HPDE6-E6E7 (cell line): ENCODE measurements at regions not wholly inside any gene's neighbourhood (a gene's known extent, or its start where the extent isn't known, plus 50 kb on each side); places are given as distances from the start of the nearest gene placed in this dataset.

Experiments
- DNase-seq: peaks from one replicate; pipeline ENCODE4 v3.0.0; 2011; ENCODE audit warnings: missing footprints; ENCODE audit errors: extremely low spot score

DNA sequence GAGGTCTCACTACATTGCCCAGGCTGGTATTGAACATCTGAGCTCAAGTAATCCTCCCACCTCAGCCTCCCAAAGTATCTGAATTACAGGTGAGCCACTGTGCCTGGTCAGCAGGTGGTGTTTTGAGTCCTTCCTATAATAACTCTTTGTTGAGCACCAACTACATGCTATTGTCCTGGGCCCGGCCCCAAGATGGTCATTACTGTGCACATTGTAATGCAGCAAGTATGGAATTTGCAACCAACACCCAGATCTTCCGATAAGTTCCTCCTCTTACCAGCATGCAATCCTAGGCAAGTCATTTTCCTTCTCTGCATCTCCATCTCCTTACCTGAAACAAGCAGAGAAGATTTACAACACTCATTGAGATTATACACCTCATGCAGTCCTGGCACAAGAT is 510.3 kb upstream of the KLF4 start:
- DNase-seq, result no peak

DNA sequence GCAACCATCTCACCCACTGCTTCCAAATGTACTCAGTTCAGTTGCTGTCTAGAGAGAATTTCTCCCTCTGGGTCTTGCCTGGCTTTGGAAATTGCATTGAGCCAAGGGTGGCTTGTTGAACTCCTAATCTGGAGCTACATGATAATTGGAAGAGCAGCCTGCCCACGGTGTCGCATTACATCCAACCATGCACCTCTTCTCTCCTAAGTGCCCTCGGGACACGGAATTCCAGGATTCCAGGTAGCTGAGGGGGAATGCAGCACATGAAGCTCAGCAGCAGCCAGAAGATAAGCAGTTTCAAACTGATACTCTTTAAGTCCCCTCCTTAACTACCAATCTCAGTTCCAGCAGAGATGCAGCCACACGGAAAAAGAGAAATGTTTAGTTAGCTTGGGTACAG is 509.4 kb upstream of the KLF4 start:
- no peak for DNase-seq

DNA sequence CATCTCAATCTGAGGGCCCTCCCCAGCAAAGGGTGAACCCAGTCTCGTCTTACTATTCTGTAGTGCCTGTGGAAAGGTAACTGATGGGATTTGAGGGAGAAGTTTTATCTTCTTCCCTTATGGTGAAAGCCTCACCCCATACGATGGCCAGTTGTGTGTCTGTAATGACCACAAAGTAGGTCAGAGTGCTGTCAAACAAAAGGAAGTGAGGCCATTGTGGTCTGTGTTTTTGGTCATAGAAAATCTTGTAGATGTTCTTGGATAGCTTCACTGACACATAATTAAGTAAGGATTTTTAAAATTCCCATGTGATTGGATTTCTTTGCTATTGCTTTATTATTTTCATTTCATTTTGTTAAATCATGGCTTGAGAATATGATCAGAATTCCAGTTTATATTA is 505.1 kb upstream of the KLF4 start:
- no peak for DNase-seq

DNA sequence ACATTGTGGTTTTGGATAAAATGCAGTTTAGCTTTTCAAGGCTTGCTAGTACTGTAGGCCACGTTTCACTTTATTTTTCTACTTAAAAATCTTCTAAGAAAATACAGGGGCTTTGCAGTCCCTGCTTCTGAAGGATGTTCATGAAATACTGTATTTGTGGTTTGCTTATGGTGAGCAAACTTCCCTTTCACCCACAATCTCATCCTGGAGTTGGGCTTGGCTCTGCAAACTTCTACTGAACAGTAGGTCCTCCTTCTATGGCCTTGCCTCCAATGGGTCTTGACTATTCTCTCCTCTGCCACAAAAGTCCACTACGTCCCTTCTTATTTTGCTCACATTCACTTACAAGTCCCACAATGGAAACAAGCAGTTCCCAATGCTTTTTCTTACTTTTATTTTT is 502.7 kb upstream of the KLF4 start:
- DNase-seq, result no peak

DNA sequence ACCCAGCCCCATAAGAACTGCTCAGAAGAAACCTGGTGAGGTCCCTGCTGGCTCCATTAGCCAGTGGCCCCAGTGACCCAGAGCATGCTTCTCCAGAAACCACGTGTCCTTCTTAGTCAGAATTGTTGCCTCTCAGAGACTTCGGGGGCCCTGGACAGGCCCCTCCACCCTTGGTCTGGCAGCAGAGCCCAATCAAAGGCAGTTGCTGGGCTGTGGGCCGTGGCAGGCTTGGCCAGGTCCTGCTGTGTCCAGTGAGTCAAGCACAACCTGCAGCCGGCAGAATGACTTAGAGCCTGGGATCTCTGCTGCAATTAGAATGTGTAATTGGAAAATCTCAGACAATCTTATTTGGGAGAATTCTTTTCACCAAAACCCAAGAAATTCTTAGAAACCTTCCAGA is 502.0 kb upstream of the KLF4 start:
- no peak for DNase-seq

DNA sequence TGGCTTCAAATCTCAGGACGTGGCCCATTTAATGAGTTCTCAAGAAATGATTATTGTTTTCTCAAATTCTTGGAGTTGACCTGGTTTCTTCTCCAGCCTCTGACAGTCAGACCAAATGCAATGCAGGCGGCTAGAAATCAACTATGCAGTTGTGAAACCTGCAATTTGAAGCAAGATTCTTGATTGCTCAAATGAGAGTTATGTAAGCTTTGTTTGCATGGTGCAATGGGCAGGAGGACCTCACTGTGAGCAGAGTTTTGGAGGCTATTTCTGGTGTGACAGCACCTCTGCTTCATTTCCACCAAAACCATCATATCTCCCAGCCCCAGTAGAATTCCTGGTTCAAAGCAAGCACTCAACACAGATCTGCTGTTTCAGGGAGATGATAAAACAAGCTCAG is 500.0 kb upstream of the KLF4 start:
- no peak for DNase-seq

DNA sequence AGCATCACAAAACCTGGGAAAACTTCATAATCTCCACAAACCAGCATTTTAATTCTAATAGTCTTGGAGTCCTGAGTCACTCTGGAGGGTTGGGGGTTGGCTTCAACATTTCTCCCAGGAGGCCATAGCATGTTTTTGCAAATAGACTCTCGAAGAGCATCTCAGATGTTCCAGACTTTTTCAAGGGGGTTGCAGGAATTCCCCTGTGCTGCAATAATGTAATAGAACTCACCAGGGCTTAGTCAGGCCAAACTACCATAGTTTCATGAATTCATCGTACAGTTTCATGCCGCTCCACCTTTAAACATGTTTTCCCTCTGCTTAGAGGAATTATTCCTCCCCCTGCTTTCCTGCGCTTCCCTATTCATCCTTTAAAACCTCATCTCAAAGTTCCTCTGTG is 499.5 kb upstream of the KLF4 start:
- DNase-seq, result no peak

DNA sequence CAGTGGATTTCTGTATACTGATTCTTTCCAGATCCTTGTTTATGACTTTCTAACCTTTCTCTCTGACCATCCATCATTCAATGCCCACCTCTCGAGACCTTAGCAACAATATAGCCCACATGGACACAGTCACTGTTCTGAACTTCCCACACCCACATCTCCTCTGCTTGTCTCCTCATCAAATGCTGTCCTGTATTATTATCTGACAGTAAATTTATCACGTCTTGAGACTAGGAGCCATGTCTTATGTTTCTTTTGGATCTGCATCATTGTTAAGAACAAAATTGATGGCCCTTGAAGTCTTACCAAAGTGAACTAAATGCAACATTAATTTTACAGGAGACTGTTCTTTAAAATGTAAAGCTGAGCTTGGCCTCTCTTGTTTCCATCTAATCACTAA is 495.4 kb upstream of the KLF4 start:
- no peak for DNase-seq

DNA sequence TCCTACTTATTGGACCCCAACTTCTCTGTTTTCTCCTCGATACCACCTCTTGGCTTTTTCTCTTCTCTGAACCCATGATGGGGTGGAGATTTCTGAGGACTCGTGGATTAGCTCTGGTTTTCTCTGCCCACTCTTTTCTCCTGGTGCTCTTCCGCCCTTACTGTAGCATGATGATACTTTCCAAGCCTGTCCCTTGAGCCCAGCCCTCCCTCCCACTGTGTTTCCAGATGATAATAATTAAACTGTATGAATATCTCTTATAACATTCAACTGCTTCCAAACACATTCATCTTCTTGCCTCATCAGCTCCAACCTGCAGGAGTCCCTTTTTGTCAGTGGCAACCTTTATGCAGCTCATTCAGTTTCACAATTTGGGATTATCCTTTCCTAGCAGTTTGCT is 494.2 kb upstream of the KLF4 start:
- no peak for DNase-seq

DNA sequence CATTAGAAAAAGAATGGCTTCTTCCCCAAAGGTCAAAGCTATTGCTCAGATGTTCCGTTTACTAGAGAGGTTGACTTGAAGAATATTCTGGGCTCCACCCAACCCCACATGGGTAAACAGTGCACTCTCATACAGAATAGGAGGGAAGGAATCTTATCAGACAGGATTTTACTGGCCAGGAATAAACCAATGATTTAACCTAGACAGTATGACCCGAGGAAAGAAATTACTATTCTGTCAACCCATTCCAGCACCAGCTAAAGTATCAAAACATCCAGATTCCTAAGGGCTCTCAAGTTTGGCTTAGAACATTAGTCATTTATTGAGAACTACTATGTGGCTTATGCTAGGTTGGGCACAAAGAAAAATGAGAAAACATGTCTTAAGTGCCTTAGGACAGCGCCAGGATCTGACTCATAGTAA is 493.6 kb upstream of the KLF4 start:
- DNase-seq, result no peak

DNA sequence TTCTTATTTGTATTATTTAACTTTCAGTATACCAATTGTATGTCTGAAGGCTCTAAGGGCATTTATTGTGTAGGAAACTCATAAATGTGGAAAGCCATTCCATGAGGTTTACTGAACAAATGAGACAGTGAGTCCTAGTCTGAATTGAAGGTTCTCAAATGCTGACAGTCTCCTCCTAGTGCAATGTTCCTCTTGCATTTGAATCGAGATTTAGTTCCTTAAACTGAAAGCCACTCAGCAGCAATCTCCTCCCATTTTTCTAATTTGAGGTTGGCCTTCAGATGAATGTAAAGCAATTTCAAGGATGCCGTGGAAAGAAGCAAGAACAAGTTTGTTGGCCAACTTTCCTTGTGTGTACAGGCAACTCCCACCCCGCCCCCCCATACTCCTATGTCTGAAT is 493.2 kb upstream of the KLF4 start:
- DNase-seq, result no peak

DNA sequence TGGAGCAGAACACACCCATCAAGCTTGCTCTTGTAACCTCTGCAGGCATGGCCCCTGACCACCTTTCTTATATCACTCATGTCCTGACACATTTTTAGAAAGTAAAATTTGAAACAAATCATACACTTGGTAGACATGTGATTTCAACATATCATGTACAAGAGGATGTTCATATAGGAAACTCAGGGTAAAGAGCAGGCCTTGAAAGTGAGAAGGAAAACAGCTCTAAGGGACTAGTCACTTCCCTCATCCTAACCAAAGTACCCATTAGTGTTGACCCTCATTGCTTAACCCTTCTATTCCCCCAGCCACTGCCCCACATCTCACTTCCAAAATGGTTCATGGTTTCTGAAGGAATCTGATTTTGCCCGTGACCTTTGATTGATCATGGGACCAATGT is 492.4 kb upstream of the KLF4 start:
- DNase-seq, result no peak

DNA sequence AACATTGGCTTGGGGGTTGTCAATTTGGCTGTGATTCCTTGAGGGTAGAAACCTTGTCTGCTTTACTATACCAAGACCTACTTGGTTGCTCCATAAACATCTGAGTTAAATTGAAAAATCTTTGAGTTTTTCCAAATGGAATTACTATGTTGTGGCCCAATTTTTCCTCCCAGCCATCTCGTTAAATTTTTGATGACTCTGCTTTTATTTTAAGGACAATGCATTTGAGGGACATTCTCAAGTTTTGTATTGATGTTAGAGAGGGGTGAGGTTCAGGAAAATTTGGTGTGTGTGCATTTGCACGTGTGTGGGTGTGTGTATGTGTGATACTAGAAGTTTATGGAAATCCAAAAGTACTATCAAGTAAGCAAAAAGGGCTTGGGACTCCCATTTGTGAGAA is 491.4 kb upstream of the KLF4 start:
- DNase-seq, result no peak

DNA sequence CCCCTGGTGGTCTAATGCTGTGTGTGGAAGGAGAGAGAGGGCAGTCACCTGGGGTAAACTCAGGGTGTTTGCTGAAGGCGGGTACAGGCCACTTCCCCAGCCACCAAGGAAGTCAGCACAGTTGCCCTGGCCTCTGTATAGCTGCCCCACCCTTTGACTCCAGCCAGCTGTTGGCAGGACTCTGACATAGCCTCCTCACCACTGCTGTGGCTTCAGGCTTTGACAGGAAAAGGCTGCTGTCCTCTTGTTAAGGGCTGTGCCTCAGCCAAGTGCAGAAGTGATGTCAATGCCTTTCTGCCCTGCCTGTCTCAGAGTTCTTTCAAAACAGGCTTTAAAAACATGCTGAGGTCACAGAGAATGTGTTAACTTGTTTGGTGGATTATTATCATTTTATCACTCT is 487.2 kb upstream of the KLF4 start:
- DNase-seq, result no peak

DNA sequence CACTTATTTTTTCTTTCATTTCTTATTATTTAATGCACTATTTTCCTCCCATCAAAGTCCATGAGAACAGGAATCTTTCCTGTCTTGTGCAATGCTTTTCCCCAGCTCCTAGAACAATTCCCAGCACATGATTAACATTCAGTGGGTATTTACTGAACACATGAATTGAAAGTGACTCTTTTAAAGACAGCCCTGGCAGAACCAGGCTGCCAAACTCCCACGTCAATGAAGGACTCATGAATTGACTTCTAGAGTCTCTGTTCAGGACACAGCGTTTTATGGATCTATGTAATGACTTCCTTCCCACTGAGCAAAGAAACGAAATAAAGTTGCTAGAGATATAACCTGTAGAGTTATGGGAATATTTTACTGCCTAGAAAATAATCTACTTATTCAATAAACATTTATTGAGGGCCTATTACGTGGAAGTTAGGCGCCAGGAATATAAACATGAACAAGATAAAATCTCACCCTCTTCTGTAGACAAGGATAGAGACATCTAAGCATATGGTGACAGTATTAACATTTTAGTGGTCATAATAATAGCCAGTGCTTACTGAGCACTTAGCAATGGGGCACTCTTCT is 485.9 kb upstream of the KLF4 start:
- no peak for DNase-seq

DNA sequence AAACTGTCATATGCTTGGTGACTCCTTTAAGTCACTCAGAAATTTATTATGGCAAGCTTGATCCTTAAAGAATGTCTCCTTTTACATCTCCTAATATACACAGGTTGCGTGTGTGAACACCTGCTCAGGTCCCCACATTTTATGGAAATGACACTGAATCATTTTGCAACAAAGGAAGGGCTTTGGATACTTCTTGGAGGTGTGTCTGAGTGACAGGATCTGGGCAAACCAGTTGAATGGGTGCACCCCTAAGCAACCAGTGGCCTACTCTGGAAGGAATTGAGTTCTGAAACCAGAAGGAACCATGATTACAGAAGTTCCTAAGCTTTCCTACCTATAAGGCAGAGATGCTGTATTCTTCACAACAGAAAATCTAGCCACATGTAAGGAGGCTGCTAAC is 483.9 kb upstream of the KLF4 start:
- DNase-seq, result no peak

DNA sequence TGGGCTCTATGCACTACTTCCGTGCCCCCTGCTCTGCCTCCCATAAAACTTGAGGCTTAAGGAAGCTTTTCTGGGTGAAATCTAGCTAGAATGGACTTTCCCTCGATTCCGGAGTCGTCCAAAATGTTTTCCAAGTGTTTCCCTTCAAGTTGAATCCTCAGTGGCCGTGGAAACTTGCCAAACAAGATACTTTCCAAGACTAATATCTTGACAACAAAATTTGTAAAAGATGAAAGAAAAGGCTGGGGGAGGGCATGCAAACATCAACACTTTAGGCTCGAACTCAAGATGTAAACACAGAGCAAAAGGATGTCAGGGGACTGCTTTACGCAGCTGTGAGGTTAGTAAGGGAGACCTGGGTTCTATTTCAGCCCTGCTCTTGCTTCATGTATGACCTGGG is 482.8 kb upstream of the KLF4 start:
- DNase-seq, result no peak

DNA sequence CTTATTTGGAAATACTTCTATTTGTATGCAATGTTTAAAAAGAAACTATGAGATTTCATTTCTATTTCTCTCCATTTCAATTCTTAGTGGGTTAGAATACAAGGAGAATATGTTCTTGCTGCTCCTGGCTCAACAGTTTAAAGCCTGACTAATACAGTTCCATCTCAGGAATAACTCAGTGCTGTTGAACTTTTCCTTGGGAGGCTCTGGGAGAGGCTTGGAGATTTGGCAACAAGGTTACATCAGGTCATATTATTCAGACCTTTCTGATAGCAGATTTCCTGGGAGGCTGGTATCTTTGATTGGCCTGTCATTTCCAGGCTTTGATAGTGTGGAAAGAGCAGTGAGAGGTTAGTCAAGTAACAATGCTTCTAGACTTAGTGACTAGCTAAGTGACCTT is 481.7 kb upstream of the KLF4 start:
- DNase-seq, result no peak

DNA sequence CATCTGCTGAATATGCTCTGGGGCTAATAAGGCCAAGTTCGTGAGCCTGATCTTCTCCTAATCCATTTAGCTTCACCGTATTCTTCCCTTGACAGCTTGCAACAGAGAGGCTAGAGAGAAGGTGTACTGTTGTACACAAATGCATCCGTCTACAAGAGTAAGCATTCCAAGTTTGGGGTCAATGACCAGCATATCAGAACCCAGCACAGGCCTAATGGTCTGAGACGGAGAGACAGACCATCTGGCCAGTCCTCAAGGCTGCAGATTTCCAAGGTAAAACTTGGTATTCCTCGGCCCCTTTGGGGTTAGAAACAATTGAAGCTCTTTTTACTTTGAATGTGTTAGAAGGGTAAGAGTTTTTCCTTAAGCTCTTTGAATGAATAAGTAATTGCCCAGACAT is 481.2 kb upstream of the KLF4 start:
- DNase-seq, result no peak

DNA sequence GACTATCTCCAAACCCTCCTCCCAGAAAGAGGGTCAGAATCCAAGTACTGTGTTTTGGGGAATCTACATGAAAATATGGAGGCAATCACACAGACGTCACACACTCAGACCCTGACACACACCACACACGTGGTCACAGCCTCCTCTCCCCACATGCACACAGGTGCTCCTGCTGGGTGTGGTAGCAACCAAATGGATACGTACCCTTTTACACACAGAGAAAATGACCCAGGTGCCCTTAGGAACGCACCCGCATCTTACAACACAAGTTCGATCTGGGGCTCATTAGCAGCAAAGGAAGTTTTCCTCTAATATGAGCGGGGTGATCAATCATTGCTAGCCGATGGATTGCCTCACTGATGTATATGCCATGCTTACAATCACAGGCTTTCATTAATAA is 480.2 kb upstream of the KLF4 start:
- no peak for DNase-seq

DNA sequence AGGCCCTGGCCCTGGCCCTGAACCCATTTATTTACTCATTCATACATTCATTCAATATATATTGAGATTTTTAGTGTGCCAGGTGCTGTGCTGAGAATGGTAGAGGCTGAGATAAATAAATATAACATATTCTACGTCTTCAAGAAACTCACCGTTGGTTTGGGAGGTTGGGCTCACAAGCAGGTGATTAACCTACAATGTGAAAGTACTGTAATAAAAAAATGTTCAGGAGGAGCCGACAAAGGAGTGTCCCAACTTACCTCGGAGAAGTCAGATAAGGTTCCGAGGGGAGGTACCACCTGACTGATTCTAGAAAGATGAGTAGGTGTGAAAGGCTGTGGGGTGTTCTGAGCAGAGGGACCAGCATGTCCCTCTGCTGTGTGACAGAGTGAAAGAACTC is 479.6 kb upstream of the KLF4 start:
- no peak for DNase-seq

DNA sequence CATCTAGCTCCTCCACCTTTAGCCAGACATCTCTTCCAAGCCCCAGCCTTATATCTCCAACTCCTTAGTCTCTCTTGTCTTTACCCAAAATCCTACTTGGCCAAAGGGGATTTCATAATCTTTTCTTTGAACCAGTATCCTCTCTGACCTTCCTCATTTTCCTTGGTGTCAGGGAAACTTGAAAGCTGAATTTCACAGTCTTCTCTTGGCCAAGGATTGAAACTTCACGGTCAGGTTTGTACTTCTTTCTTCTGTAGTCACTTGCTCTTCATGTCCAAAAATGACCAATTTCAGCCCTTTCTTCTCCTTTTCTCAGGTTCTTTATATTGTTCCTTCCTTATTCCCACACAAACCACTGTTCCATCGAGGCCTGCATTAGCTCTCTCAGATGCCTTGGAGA is 473.7 kb upstream of the KLF4 start:
- no peak for DNase-seq

DNA sequence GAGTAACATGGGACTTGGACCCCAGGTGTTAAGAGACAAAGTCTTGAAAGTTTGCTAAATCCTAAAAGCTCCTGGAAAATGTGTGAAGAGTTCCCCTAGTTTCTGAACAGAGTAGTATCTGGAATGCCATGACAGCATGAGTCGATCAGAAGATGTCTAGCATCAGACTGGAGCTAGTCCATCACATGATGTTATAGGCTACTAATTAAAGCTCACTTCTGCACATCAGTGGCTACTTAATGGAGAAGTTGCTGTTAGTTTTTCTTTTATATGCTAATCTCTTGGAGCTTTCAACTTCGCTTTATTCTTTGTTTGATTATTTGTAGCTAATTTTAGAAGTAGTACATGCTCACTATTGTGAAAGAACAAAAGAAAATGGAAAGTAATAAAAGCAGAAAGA is 471.3 kb upstream of the KLF4 start:
- no peak for DNase-seq

DNA sequence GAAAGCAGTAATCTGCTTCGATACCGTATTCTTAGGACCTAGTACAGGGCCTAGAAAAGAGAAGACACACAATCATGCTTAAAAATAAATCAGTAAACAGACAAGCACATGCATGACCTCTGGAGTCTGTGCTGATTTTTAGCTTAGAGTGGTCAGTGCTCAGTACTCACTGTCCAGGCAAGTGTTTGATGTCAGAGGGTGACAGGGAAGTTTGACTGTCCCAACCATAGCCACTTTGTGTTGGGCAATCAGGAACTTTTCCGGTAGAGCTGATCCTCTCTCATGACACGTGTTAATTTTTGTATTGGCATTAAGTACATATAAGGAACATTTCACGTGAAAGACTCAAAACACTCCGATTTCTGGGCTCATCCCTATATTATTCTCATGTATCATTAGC is 464.7 kb upstream of the KLF4 start:
- DNase-seq, result no peak
